MCF 10A (cell line): ENCODE measurements at regions not wholly inside any gene's neighbourhood (a gene's known extent, or its start where the extent isn't known, plus 50 kb on each side); places are given as distances from the start of the nearest gene placed in this dataset.

Experiments used
- BruUV-seq: library from RNA; stranded (reverse); fragments of 400-500 nt; replicated peaks from 2 replicates; lab custom pipeline; 2021; lab: Mats Ljungman, UMichigan
- CTCF ChIA-PET: fragments of 300-600 bp; sonication (Branson Sonifier 250); formaldehyde crosslinking; extraction: SDS; loops from one replicate; lab custom pipeline; 2021; ENCODE audit warnings: antibody characterized with exemption, inconsistent platforms; lab: Yijun Ruan, JAX
- POLR2A ChIA-PET: fragments of 300-600, 350-650 bp; sonication (Branson Sonifier 250); formaldehyde crosslinking; extraction: SDS; loops from one replicate; lab custom pipeline; 2020; ENCODE audit warnings: antibody characterized with exemption, inconsistent platforms; lab: Yijun Ruan, JAX
- DNase-seq: peaks from one replicate; pipeline ENCODE4 v3.0.0-alpha.2; 2018; ENCODE audit not compliant: unreplicated experiment
- H3K27ac Mint-ChIP-seq: one replicate; pipeline ENCODE4 v1.8.0; 2022; ENCODE audit warnings: mild to moderate bottlenecking, low read depth, mixed read lengths; ENCODE audit not compliant: unreplicated experiment
- H3K27me3 Mint-ChIP-seq: one replicate; pipeline ENCODE4 v1.8.0; 2022; ENCODE audit warnings: mixed read lengths; ENCODE audit not compliant: insufficient read depth, unreplicated experiment
- H3K36me3 Mint-ChIP-seq: one replicate; pipeline ENCODE4 v1.8.0; 2022; ENCODE audit warnings: mild to moderate bottlenecking, moderate library complexity, mixed read lengths; ENCODE audit not compliant: insufficient read depth, unreplicated experiment
- H3K4me1 Mint-ChIP-seq: one replicate; pipeline ENCODE4 v1.8.0; 2022; ENCODE audit warnings: mixed read lengths; ENCODE audit not compliant: insufficient read depth, unreplicated experiment
- H3K4me3 Mint-ChIP-seq: one replicate; pipeline ENCODE4 v1.8.0; 2022; ENCODE audit warnings: mild to moderate bottlenecking, moderate library complexity, mixed read lengths; ENCODE audit not compliant: unreplicated experiment
- H3K9me3 Mint-ChIP-seq: one replicate; pipeline ENCODE4 v1.8.0; 2022; ENCODE audit warnings: mixed read lengths; ENCODE audit not compliant: unreplicated experiment
- intact Hi-C: fragments of 100-400 bp; cut with micrococcal nuclease; formaldehyde crosslinking; loops from 2 replicates; pipeline ENCODE4 v1.14.1; 2022
- TF ChIP-seq, protein P1 (sequence below): fragments of 200-600 bp; IDR thresholded peaks from one replicate; pipeline ENCODE4 v1.8.0; 2022; ENCODE audit warnings: antibody characterized with exemption, mild to moderate bottlenecking; ENCODE audit not compliant: unreplicated experiment

- no TSS peak for BruUV-seq
- ChIA-PET CTCF (interaction anchor here (0.7 kb wide), 1 partner anchor 1949 kb away, joined by 3 read pairs; no protein-coding TSS in a partner anchor), POLR2A (interaction anchor here (0.7 kb wide), 1 partner anchor 590 kb away, joined by 3 read pairs; no protein-coding TSS in a partner anchor)
- Mint-ChIP-seq H3K9me3 (no peaks in the 10 kb centered on the region), H3K36me3 (no peaks in the 10 kb centered on the region), H3K4me1 (peaks cover 13% of the 10 kb centered on the region), H3K27me3 (no peaks in the 10 kb centered on the region), H3K4me3 (no peak overlapping the region), H3K27ac (no peak overlapping the region)
- TF ChIP-seq, protein P1, sequence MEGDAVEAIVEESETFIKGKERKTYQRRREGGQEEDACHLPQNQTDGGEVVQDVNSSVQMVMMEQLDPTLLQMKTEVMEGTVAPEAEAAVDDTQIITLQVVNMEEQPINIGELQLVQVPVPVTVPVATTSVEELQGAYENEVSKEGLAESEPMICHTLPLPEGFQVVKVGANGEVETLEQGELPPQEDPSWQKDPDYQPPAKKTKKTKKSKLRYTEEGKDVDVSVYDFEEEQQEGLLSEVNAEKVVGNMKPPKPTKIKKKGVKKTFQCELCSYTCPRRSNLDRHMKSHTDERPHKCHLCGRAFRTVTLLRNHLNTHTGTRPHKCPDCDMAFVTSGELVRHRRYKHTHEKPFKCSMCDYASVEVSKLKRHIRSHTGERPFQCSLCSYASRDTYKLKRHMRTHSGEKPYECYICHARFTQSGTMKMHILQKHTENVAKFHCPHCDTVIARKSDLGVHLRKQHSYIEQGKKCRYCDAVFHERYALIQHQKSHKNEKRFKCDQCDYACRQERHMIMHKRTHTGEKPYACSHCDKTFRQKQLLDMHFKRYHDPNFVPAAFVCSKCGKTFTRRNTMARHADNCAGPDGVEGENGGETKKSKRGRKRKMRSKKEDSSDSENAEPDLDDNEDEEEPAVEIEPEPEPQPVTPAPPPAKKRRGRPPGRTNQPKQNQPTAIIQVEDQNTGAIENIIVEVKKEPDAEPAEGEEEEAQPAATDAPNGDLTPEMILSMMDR: no peak
- peak; percentile 5 for DNase-seq
- intact Hi-C loops: no loop called here
These were observed 1279.0 kb upstream of the CDH8 start for GRCh38 chr16:63315229-63315628.

GRCh38 chr16:63312346-63312745 lies 1276.1 kb upstream of the CDH8 start:
- H3K4me3 Mint-ChIP-seq: no peak overlapping the region
- CTCF ChIA-PET: no interaction called here
- H3K4me1 Mint-ChIP-seq: peaks cover 13% of the 10 kb centered on the region
- no peak overlapping the region for H3K27ac Mint-ChIP-seq
- H3K9me3 Mint-ChIP-seq: no peaks in the 10 kb centered on the region
- H3K36me3 Mint-ChIP-seq: no peaks in the 10 kb centered on the region
- DNase-seq: no peak
- intact Hi-C loops: no loop called here
- TF ChIP-seq, protein P1: no peak
- H3K27me3 Mint-ChIP-seq: no peaks in the 10 kb centered on the region
- POLR2A ChIA-PET: interaction anchor here (1.5 kb wide), 1 partner anchor 18 kb away, joined by 3 read pairs; no protein-coding TSS in a partner anchor
- no TSS peak for BruUV-seq

GRCh38 chr16:63311313-63311712 lies 1275.1 kb upstream of the CDH8 start:
- H3K36me3 Mint-ChIP-seq: no peaks in the 10 kb centered on the region
- intact Hi-C loops: no loop called here
- POLR2A ChIA-PET: no interaction called here
- H3K27ac Mint-ChIP-seq: no peak overlapping the region
- DNase-seq: peak; percentile 38
- H3K9me3 Mint-ChIP-seq: no peaks in the 10 kb centered on the region
- H3K27me3 Mint-ChIP-seq: no peaks in the 10 kb centered on the region
- H3K4me3 Mint-ChIP-seq: no peak overlapping the region
- BruUV-seq: no TSS peak
- CTCF ChIA-PET: interaction anchor here (0.5 kb wide), 1 partner anchor 479 kb away, joined by 3 read pairs; no protein-coding TSS in a partner anchor
- TF ChIP-seq, protein P1: no peak
- H3K4me1 Mint-ChIP-seq: peaks cover 13% of the 10 kb centered on the region

- ChIA-PET CTCF (no interaction called here), POLR2A (no interaction called here)
- Mint-ChIP-seq H3K4me3 (no peak overlapping the region), H3K4me1 (no peaks in the 10 kb centered on the region), H3K9me3 (peaks cover 23% of the 10 kb centered on the region), H3K27ac (no peak overlapping the region), H3K36me3 (no peaks in the 10 kb centered on the region), H3K27me3 (no peaks in the 10 kb centered on the region)
- TF ChIP-seq, protein P1: no peak
- intact Hi-C loops: no loop called here
- no TSS peak for BruUV-seq
- DNase-seq: peak; percentile 24
These were observed 1266.6 kb upstream of the CDH8 start for GRCh38 chr16:63302811-63303210.
